ENCODE measurements at regions not wholly inside any gene's neighbourhood (a gene's known extent, or its start where the extent isn't known, plus 50 kb on each side); places are given as distances from the start of the nearest gene placed in this dataset.

DNA sequence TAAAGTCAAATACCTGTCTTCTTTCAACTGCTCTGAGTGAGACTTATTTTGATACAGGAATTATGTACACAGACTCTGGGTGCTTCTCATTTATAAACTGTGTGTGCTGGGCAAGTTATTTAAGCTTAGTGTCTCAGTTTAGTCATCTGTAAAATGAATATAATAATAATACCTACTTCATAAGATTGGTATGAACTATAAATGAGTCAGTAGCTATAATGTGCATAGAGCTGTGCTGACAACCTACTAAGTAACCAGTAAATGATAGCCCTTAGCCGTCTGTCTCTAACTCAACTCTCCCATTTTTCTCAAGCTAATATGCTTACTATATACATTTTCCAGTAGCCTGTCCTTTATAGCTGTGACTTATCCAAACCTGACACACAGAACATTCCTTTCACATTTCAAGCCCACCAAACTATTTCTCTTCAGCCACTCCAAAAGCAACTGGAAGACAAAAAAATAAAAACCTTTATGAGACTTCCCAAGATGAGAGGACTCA lies 319.8 kb downstream of the ETAA1 start:
- no peak for DNase-seq (ENCODE audit: low read depth)
- H3K36me3 ChIP-seq (ENCODE audit: control insufficient read depth, insufficient read depth, low read length, severe bottlenecking) = no peaks in the 10 kb centered on the region
- peaks cover 17% of the 10 kb centered on the region for H3K4me1 ChIP-seq (ENCODE audit: control insufficient read depth, insufficient read depth, low read length)
- no peak overlapping the region for H3K9ac ChIP-seq (ENCODE audit: low read length)
- H3K9me3 ChIP-seq (ENCODE audit: control insufficient read depth, low read length) = peaks cover 5% of the 10 kb centered on the region
- H3K4me3 ChIP-seq (ENCODE audit: low read length) = no peak overlapping the region
- no peaks in the 10 kb centered on the region for H3K27me3 ChIP-seq (replicated peaks; ENCODE audit: control insufficient read depth, insufficient read depth, low read length)

DNA sequence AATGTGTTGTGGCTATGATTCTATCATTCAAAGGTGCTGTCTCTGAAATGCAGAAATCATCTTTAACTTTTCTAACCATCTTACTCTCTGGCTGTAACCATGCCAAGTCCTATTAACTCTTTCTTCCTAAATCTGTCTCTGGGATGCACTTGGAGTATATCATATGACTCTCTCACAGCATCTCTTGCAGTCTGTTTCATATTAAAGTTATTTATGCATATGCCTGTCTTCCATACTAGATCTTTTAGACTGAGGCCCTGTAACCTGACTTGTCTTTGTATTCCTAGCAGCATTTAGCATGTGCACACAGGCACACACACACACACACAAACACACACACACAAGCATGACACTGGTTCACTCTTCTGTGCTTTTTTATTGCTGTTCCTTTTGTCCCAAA lies 320.6 kb downstream of the ETAA1 start:
- H3K36me3 ChIP-seq (ENCODE audit: control insufficient read depth, insufficient read depth, low read length, severe bottlenecking) = no peaks in the 10 kb centered on the region
- no peak for DNase-seq (ENCODE audit: low read depth)
- H3K9ac ChIP-seq (ENCODE audit: low read length) = no peak overlapping the region

DNA sequence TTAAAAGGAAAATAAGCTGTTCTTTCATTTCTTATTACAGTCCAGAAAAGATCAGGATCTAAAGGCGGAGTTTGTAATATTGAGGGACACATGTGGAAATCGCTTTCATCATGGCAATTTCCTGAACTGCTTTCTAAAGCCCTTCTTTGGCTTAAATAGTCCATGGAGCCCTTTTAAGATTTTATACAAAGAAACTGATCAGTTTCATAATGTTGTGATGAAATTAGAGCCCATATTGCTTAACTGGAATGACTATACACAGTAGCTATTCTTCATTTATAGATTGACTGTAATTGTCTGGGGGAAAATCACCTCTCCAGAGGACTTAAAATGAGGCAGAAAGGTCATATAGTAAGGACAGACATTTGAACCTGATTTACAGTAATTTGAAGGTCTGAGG lies 322.2 kb downstream of the ETAA1 start:
- peaks cover 25% of the 10 kb centered on the region for H3K4me1 ChIP-seq (ENCODE audit: control insufficient read depth, insufficient read depth, low read length)
- no peaks in the 10 kb centered on the region for H3K27me3 ChIP-seq (replicated peaks; ENCODE audit: control insufficient read depth, insufficient read depth, low read length)
- H3K36me3 ChIP-seq (ENCODE audit: control insufficient read depth, insufficient read depth, low read length, severe bottlenecking) = no peaks in the 10 kb centered on the region
- peaks cover 5% of the 10 kb centered on the region for H3K9me3 ChIP-seq (ENCODE audit: control insufficient read depth, low read length)
- peak; percentile 61 for DNase-seq (ENCODE audit: low read depth)
- H3K9ac ChIP-seq (ENCODE audit: low read length) = peak overlapping the region; percentile 62
- peak overlapping the region; percentile 27 for H3K4me3 ChIP-seq (ENCODE audit: low read length)

More for the DNA sequence above, 320.6 kb downstream of the ETAA1 start:
- Histone ChIP-seq H3K4me1 (ENCODE audit: control insufficient read depth, insufficient read depth, low read length) (peaks cover 21% of the 10 kb centered on the region), H3K4me3 (ENCODE audit: low read length) (no peak overlapping the region), H3K9me3 (ENCODE audit: control insufficient read depth, low read length) (peaks cover 5% of the 10 kb centered on the region), H3K27me3 (replicated peaks; ENCODE audit: control insufficient read depth, insufficient read depth, low read length) (no peaks in the 10 kb centered on the region)

DNA sequence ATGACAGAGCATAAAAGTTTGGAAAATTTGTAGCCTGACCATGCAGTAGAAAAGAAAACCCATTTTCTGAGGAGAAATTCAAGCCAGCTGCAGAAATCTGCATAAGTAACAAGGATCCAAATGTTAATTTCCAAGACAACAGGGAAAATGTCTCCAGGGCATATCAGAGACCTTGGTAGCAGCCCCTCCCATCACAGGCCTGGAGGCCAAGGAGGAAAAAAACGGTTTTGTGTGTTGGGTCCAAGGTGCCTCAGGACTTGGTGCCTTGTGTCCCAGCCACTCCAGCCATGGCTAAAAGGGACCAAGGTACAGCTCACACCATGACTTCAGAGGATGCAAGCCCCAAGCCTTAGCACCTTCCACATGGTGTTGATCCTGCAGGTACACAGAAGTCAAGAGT lies 324.4 kb downstream of the ETAA1 start:
- Histone ChIP-seq H3K4me3 (ENCODE audit: low read length) (no peak overlapping the region), H3K9me3 (ENCODE audit: control insufficient read depth, low read length) (peaks cover 5% of the 10 kb centered on the region), H3K27me3 (replicated peaks; ENCODE audit: control insufficient read depth, insufficient read depth, low read length) (no peaks in the 10 kb centered on the region), H3K4me1 (ENCODE audit: control insufficient read depth, insufficient read depth, low read length) (peaks cover 25% of the 10 kb centered on the region), H3K9ac (ENCODE audit: low read length) (no peak overlapping the region), H3K36me3 (ENCODE audit: control insufficient read depth, insufficient read depth, low read length, severe bottlenecking) (no peaks in the 10 kb centered on the region)
- no peak for DNase-seq (ENCODE audit: low read depth)

DNA sequence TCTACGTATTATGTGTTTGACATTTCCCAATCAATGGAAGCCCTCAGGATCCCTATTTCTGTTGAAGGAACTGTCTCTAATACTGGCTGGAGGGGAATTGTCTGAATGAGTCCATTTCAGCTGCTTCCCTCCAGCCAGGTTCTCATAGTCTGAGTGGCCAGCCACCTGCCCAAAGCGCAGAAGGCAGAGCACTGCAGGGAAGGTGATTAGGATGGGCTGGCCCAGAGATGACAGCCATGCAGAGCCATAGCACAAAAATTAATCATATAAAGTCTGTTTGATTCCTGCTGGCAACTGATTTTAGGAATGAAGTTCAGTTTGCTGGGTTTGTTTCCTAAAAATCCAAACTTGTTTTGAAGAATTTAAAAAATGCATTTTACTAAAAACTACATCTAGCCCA lies 327.1 kb downstream of the ETAA1 start:
- Histone ChIP-seq H3K9me3 (ENCODE audit: control insufficient read depth, low read length) (peaks cover 5% of the 10 kb centered on the region), H3K4me1 (ENCODE audit: control insufficient read depth, insufficient read depth, low read length) (peaks cover 15% of the 10 kb centered on the region), H3K4me3 (ENCODE audit: low read length) (no peak overlapping the region), H3K27me3 (replicated peaks; ENCODE audit: control insufficient read depth, insufficient read depth, low read length) (no peaks in the 10 kb centered on the region), H3K9ac (ENCODE audit: low read length) (no peak overlapping the region), H3K36me3 (ENCODE audit: control insufficient read depth, insufficient read depth, low read length, severe bottlenecking) (no peaks in the 10 kb centered on the region)
- DNase-seq (ENCODE audit: low read depth) = no peak

DNA sequence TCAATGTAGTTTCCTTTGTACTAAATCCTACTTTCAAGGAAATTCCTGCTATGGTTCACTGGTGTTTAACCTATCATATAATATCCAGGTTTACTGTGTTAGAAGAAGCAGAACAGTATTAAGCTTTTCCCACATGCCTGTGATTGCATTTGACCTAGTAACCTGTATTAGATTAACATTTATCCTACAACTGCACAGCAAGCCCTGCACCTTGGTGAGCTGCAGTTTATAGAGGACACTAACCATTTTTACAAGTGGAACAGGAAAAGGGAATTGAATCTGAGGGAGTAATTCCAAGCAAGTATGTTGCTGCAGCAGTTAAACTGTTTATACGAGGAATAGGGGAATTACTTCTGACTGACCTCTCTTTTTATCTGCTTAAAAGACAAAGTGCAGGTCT lies 328.6 kb downstream of the ETAA1 start:
- no peak overlapping the region for H3K4me3 ChIP-seq (ENCODE audit: low read length)
- peaks cover 10% of the 10 kb centered on the region for H3K4me1 ChIP-seq (ENCODE audit: control insufficient read depth, insufficient read depth, low read length)
- H3K36me3 ChIP-seq (ENCODE audit: control insufficient read depth, insufficient read depth, low read length, severe bottlenecking) = no peaks in the 10 kb centered on the region
- no peak for DNase-seq (ENCODE audit: low read depth)
- peaks cover 4% of the 10 kb centered on the region for H3K9me3 ChIP-seq (ENCODE audit: control insufficient read depth, low read length)
- no peak overlapping the region for H3K9ac ChIP-seq (ENCODE audit: low read length)
- no peaks in the 10 kb centered on the region for H3K27me3 ChIP-seq (replicated peaks; ENCODE audit: control insufficient read depth, insufficient read depth, low read length)

DNA sequence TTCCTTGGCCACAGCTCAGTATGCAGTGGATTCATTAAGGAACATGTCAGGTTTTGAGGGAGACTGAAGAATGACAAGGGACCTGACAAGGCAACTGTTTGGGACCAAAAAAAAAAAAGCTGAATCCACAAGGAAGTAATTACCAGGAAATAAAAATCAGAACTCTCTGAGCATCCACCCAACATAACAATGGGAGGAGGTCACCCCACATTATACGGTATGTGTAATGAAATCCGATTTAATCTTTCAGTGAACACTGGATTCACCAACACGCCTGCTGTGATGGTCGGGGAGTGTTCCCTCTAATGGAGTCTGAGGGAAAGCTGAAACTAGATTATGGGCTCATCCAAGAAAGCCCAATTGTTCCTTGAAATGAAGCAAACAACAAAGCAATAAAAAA lies 329.3 kb downstream of the ETAA1 start:
- peaks cover 10% of the 10 kb centered on the region for H3K4me1 ChIP-seq (ENCODE audit: control insufficient read depth, insufficient read depth, low read length)
- H3K27me3 ChIP-seq (replicated peaks; ENCODE audit: control insufficient read depth, insufficient read depth, low read length) = no peaks in the 10 kb centered on the region
- H3K9ac ChIP-seq (ENCODE audit: low read length) = no peak overlapping the region
- DNase-seq (ENCODE audit: low read depth) = no peak
- H3K4me3 ChIP-seq (ENCODE audit: low read length) = no peak overlapping the region
- H3K36me3 ChIP-seq (ENCODE audit: control insufficient read depth, insufficient read depth, low read length, severe bottlenecking) = no peaks in the 10 kb centered on the region
- H3K9me3 ChIP-seq (ENCODE audit: control insufficient read depth, low read length) = no peaks in the 10 kb centered on the region

DNA sequence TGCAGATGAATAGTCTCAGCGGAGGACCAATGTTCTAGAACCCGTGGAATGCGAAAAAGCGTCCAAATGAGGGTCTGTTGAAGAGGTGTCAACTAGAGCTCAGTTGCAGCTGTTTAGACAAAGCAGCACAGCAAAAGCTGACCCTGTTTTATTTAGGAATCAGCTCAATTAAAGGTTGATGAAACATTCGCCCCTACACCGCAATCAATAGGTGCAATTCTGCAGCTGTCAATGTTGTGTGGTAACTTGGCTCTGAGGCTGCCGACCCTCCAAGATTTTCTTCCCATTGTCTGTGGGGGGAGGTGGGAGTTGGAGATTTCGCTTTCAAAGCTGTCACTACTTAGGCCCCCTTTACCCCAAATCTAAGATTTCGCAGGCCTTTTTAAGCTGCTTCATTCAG lies 330.0 kb downstream of the ETAA1 start:
- DNase-seq (ENCODE audit: low read depth) = no peak
- Histone ChIP-seq H3K27me3 (replicated peaks; ENCODE audit: control insufficient read depth, insufficient read depth, low read length) (no peaks in the 10 kb centered on the region), H3K4me3 (ENCODE audit: low read length) (no peak overlapping the region), H3K9ac (ENCODE audit: low read length) (no peak overlapping the region), H3K4me1 (ENCODE audit: control insufficient read depth, insufficient read depth, low read length) (peaks cover 6% of the 10 kb centered on the region), H3K36me3 (ENCODE audit: control insufficient read depth, insufficient read depth, low read length, severe bottlenecking) (no peaks in the 10 kb centered on the region), H3K9me3 (ENCODE audit: control insufficient read depth, low read length) (no peaks in the 10 kb centered on the region)

DNA sequence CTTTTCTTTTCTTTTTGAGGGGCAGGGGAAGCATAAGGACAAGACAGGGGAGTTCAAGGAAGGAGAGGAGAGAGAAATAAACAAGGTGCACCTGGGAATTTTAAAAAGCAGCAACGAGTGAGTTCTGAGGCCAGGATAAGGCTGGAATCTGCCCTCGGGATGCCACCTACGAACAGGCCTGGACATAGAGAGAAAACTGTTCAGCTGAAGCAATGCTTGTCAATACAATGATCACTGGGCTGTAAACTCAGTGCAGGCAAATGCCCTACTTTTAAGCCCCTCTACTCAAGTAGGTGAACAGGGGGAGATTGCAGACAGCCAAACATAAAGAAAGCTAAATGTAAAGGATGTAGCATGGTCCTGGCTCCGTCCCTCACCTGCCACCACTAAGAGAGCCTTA lies 330.5 kb downstream of the ETAA1 start:
- Histone ChIP-seq H3K9me3 (ENCODE audit: control insufficient read depth, low read length) (no peaks in the 10 kb centered on the region), H3K27me3 (replicated peaks; ENCODE audit: control insufficient read depth, insufficient read depth, low read length) (no peaks in the 10 kb centered on the region), H3K4me1 (ENCODE audit: control insufficient read depth, insufficient read depth, low read length) (peaks cover 5% of the 10 kb centered on the region), H3K9ac (ENCODE audit: low read length) (no peak overlapping the region), H3K4me3 (ENCODE audit: low read length) (no peak overlapping the region), H3K36me3 (ENCODE audit: control insufficient read depth, insufficient read depth, low read length, severe bottlenecking) (no peaks in the 10 kb centered on the region)
- DNase-seq (ENCODE audit: low read depth) = no peak

DNA sequence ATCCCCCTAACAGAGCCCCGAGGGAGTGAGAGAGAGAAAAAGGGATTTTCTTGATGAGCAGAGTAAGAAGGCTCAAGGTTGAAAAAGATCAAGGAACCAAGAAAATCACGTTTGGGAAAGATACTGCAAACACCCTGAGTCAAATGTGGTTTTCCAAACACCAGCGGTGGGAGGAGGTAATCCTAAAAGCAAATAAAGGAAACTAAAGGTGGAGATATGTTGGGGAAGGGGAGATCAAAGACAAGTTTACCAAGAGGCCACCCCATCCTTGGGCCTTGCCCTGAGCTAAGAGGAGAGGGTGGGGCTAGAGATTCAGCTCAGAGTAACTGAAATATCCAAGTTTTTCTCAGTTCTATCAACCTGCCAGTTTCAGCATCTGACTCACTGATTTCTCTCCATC lies 332.3 kb downstream of the ETAA1 start:
- Histone ChIP-seq H3K9ac (ENCODE audit: low read length) (no peak overlapping the region), H3K27me3 (replicated peaks; ENCODE audit: control insufficient read depth, insufficient read depth, low read length) (no peaks in the 10 kb centered on the region), H3K9me3 (ENCODE audit: control insufficient read depth, low read length) (no peaks in the 10 kb centered on the region), H3K4me1 (ENCODE audit: control insufficient read depth, insufficient read depth, low read length) (no peaks in the 10 kb centered on the region), H3K36me3 (ENCODE audit: control insufficient read depth, insufficient read depth, low read length, severe bottlenecking) (no peaks in the 10 kb centered on the region), H3K4me3 (ENCODE audit: low read length) (no peak overlapping the region)
- DNase-seq (ENCODE audit: low read depth) = no peak

DNA sequence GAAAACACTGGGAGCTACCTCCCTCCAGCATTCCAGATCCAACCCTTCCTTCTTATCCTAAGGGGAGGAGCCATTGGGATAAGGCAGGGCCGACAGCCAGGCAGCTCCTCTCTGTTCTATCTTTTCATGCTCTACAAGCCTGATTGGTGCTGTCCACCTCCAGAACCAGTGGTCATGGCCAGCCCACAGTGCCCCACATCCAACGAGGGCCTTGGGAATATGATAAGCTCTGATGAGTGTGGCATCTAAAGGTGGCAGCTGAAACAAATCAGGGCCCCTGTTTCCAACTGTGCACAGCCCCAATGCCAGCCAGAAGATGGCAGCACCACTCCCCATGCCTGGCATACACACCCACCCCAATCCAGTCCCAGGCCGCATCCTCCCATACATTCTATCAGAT lies 329.3 kb downstream of the C1D start:
- peak; percentile 22 for DNase-seq (ENCODE audit: low read depth)
- Histone ChIP-seq H3K4me1 (ENCODE audit: control insufficient read depth, insufficient read depth, low read length) (no peaks in the 10 kb centered on the region), H3K9ac (ENCODE audit: low read length) (no peak overlapping the region), H3K4me3 (ENCODE audit: low read length) (no peak overlapping the region), H3K9me3 (ENCODE audit: control insufficient read depth, low read length) (no peaks in the 10 kb centered on the region), H3K27me3 (replicated peaks; ENCODE audit: control insufficient read depth, insufficient read depth, low read length) (no peaks in the 10 kb centered on the region), H3K36me3 (ENCODE audit: control insufficient read depth, insufficient read depth, low read length, severe bottlenecking) (no peaks in the 10 kb centered on the region)

DNA sequence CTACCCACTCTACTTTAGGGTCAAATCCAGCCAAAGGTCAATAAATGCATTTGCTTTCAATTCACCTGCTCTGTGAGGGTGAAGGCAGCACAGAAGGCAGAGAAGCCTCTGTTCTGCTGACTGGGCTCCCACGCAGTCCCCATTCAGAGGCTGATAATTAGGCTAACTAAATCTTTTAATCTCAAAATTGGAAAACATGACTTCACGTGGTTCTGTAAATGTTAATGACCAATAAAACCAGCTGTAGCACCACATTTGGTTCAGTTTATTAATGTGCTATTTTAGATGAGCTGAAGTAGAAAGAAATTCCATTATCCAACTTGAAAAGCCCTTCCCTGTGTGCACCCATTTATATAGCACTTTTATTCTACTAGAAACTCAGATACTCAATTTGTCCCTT lies 310.6 kb downstream of the C1D start:
- no peaks in the 10 kb centered on the region for H3K9me3 ChIP-seq (ENCODE audit: control insufficient read depth, low read length)
- peaks cover 10% of the 10 kb centered on the region for H3K27me3 ChIP-seq (replicated peaks; ENCODE audit: control insufficient read depth, insufficient read depth, low read length)
- no peaks in the 10 kb centered on the region for H3K36me3 ChIP-seq (ENCODE audit: control insufficient read depth, insufficient read depth, low read length, severe bottlenecking)
- no peak overlapping the region for H3K4me3 ChIP-seq (ENCODE audit: low read length)
- H3K4me1 ChIP-seq (ENCODE audit: control insufficient read depth, insufficient read depth, low read length) = peaks cover 4% of the 10 kb centered on the region
- DNase-seq (ENCODE audit: low read depth) = no peak
- no peak overlapping the region for H3K9ac ChIP-seq (ENCODE audit: low read length)

All from adipocyte (in vitro differentiated cells).